H1 (cell line): ENCODE measurements at regions not wholly inside any gene's neighbourhood (a gene's known extent, or its start where the extent isn't known, plus 50 kb on each side); places are given as distances from the start of the nearest gene placed in this dataset.

Source experiments
- CTCF ChIA-PET: fragments of 300-600 bp; sonication (Branson Sonifier 250); formaldehyde crosslinking; loops from one replicate; lab custom pipeline; 2021; ENCODE audit not compliant: partially characterized antibody; lab: Charles Lee
- POLR2A ChIA-PET: fragments of 300-600 bp; sonication (Branson Sonifier 250); formaldehyde crosslinking; loops from one replicate; lab custom pipeline; 2021; ENCODE audit warnings: inconsistent platforms; ENCODE audit not compliant: partially characterized antibody; lab: Charles Lee
- DNase-seq, 2 experiments: peaks; one replicate each; pipeline versions ENCODE4 v3.0.0 to v3.0.0-alpha.2; 2010 to 2022; ENCODE audit warnings: low spot score in 2 of 2, low read depth in 1 of 2, mixed read lengths in 1 of 2
- FAIRE-seq: peaks from 2 replicates; lab custom pipeline; 2011; peaks lifted over from hg19 to GRCh38; lab: Jason Lieb, UNC
- H2AFZ ChIP-seq: 2 replicates; pipeline ENCODE4 v1.8.1; 2012; ENCODE audit warnings: low read length, inconsistent platforms
- H2AK5ac ChIP-seq: 2 replicates; pipeline ENCODE4 v1.6.1; 2013; ENCODE audit warnings: low read depth, low read length
- H2BK120ac ChIP-seq: replicated peaks from 2 replicates; pipeline ENCODE3; 2013; ENCODE audit warnings: low read depth, low read length, inconsistent platforms
- H2BK12ac ChIP-seq: 2 replicates; pipeline ENCODE4 v1.6.1; 2013; ENCODE audit warnings: low read depth, low read length
- H2BK15ac ChIP-seq: 2 replicates; pipeline ENCODE4 v1.6.1; 2013; ENCODE audit warnings: low read length
- H2BK20ac ChIP-seq: 2 replicates; pipeline ENCODE4 v1.6.1; 2013; ENCODE audit warnings: low read length
- H2BK5ac ChIP-seq: 2 replicates; pipeline ENCODE4 v1.6.1; 2013; ENCODE audit warnings: low read depth, low read length
- H3K14ac ChIP-seq: 2 replicates; pipeline ENCODE4 v1.6.1; 2013; ENCODE audit warnings: inconsistent platforms; ENCODE audit not compliant: insufficient read length
- H3K18ac ChIP-seq: 2 replicates; pipeline ENCODE4 v1.6.1; 2013; ENCODE audit warnings: low read length; ENCODE audit errors: extremely low read depth
- H3K23ac ChIP-seq: 2 replicates; pipeline ENCODE4 v1.6.1; 2013; ENCODE audit warnings: inconsistent platforms; ENCODE audit not compliant: insufficient read length
- H3K23me2 ChIP-seq: 2 replicates; pipeline ENCODE4 v1.6.1; 2013; ENCODE audit warnings: low read depth, low read length
- H3K27ac ChIP-seq: 2 replicates; pipeline ENCODE4 v1.6.1; 2011; ENCODE audit warnings: low read depth, low read length, inconsistent platforms
- H3K27me3 ChIP-seq, 4 experiments: replicated peaks in 1 of 4; 1 replicate in 1 of 4; 2 replicates in 3 of 4; pipeline versions ENCODE4 v1.6.1 to v1.8.1; 2011 to 2013; ENCODE audit warnings: low read length in 3 of 4, mild to moderate bottlenecking in 3 of 4, inconsistent platforms in 2 of 4, mixed read lengths in 2 of 4, moderate library complexity in 1 of 4; ENCODE audit not compliant: control insufficient read depth in 3 of 4, insufficient read depth in 3 of 4; ENCODE audit errors: extremely low read depth in 1 of 4
- H3K36me3 ChIP-seq, 4 experiments: 2 replicates each; pipeline versions ENCODE4 v1.6.1 to v1.8.1; 2011 to 2013; ENCODE audit warnings: mild to moderate bottlenecking in 4 of 4, low read length in 3 of 4, moderate library complexity in 2 of 4, control low read depth in 1 of 4, inconsistent platforms in 1 of 4; ENCODE audit not compliant: insufficient read depth in 4 of 4, control insufficient read depth in 2 of 4
- H3K4ac ChIP-seq: replicated peaks from 2 replicates; pipeline ENCODE3; 2013; ENCODE audit warnings: low read length, low read depth, mixed read lengths, inconsistent platforms; ENCODE audit not compliant: insufficient read length
- H3K4me1 ChIP-seq, 4 experiments: replicated peaks in 1 of 4; 1 replicate in 1 of 4; 2 replicates in 3 of 4; pipeline versions ENCODE4 v1.6.1 to v1.8.1; 2011 to 2013; ENCODE audit warnings: low read length in 3 of 4, inconsistent platforms in 2 of 4, mixed read lengths in 1 of 4; ENCODE audit not compliant: insufficient read depth in 4 of 4, control insufficient read depth in 3 of 4
- H3K4me2 ChIP-seq, 2 experiments: 2 replicates each; pipeline versions ENCODE4 v1.6.1 to v1.8.1; 2011 to 2013; ENCODE audit warnings: low read depth in 2 of 2, low read length in 2 of 2, control low read depth in 1 of 2, inconsistent platforms in 1 of 2, mild to moderate bottlenecking in 1 of 2; ENCODE audit not compliant: insufficient read depth in 1 of 2
- H3K4me3 ChIP-seq, 4 experiments: fragments of 200-600, 300-600 bp in 1 of 4; sonication (generic), shearing (Covaris generic), sonication (Bioruptor Twin) in 1 of 4; 2 replicates each; pipeline versions ENCODE4 v1.5.1 to v1.8.1; 2011 to 2016; ENCODE audit warnings: low read length in 4 of 4, low read depth in 3 of 4, control low read depth in 2 of 4, inconsistent platforms in 2 of 4, mild to moderate bottlenecking in 2 of 4, mixed read lengths in 1 of 4, moderate library complexity in 1 of 4; ENCODE audit not compliant: insufficient read depth in 2 of 4; ENCODE audit errors: extremely low read depth in 1 of 4
- H3K56ac ChIP-seq: replicated peaks from 2 replicates; pipeline ENCODE3; 2013; ENCODE audit warnings: low read depth, mild to moderate bottlenecking, mixed read lengths, low read length, inconsistent platforms; ENCODE audit not compliant: insufficient read length
- H3K79me1 ChIP-seq: 2 replicates; pipeline ENCODE4 v1.6.1; 2013; ENCODE audit warnings: low read depth, low read length, control low read depth
- H3K79me2 ChIP-seq, 2 experiments: 2 replicates each; pipeline versions ENCODE4 v1.6.1 to v1.8.1; 2012 to 2013; ENCODE audit warnings: low read length in 2 of 2, mild to moderate bottlenecking in 2 of 2, inconsistent platforms in 1 of 2; ENCODE audit not compliant: insufficient read depth in 2 of 2, control insufficient read depth in 1 of 2
- H3K9ac ChIP-seq, 4 experiments: replicated peaks in 1 of 4; 1 replicate in 1 of 4; 2 replicates in 3 of 4; pipeline versions ENCODE4 v1.6.1 to v1.8.1; 2011 to 2013; ENCODE audit warnings: low read depth in 3 of 4, low read length in 3 of 4, control low read depth in 2 of 4, mild to moderate bottlenecking in 2 of 4, moderate library complexity in 2 of 4, inconsistent platforms in 1 of 4; ENCODE audit errors: extremely low read depth in 1 of 4
- H3K9me3 ChIP-seq, 2 experiments: 2 replicates each; pipeline versions ENCODE4 v1.6.1 to v1.8.1; 2012 to 2013; ENCODE audit warnings: mild to moderate bottlenecking in 2 of 2, moderate library complexity in 2 of 2, control low read depth in 1 of 2, inconsistent platforms in 1 of 2, low read depth in 1 of 2, low read length in 1 of 2, mixed read lengths in 1 of 2; ENCODE audit not compliant: insufficient read depth in 2 of 2
- H4K20me1 ChIP-seq, 2 experiments: replicated peaks in 1 of 2; 2 replicates each; pipeline versions ENCODE3 to v1.8.1; 2011 to 2013; ENCODE audit warnings: inconsistent platforms in 2 of 2, low read length in 2 of 2, mild to moderate bottlenecking in 1 of 2; ENCODE audit not compliant: insufficient read depth in 2 of 2, control insufficient read depth in 1 of 2
- H4K5ac ChIP-seq: 2 replicates; pipeline ENCODE4 v1.6.1; 2013; ENCODE audit warnings: low read length, low read depth, mixed read lengths, inconsistent platforms; ENCODE audit not compliant: insufficient read length
- H4K8ac ChIP-seq: 2 replicates; pipeline ENCODE4 v1.8.0; 2013; ENCODE audit warnings: mild to moderate bottlenecking, moderate library complexity, low read length, inconsistent platforms; ENCODE audit not compliant: insufficient read depth; ENCODE audit errors: extremely low read depth
- H4K91ac ChIP-seq: replicated peaks from 2 replicates; pipeline ENCODE3; 2013; ENCODE audit warnings: low read length, mixed read lengths, inconsistent platforms; ENCODE audit not compliant: insufficient read length
- ATF3 ChIP-seq: IDR thresholded peaks from 2 replicates; pipeline ENCODE4 v1.6.1; 2011; ENCODE audit warnings: low read depth, mild to moderate bottlenecking, low read length; ENCODE audit not compliant: insufficient read depth
- JUND ChIP-seq: IDR thresholded peaks from 2 replicates; pipeline ENCODE4 v1.6.1; 2011; ENCODE audit warnings: mild to moderate bottlenecking, improper control_type of control experiment, low read length
- USF2 ChIP-seq: IDR thresholded peaks from 2 replicates; pipeline ENCODE4 v1.6.1; 2011; ENCODE audit warnings: low read length, improper control_type of control experiment
- WGBS, 2 experiments: shearing (Covaris generic) in 1 of 2; methylation state at CpG; one replicate each; pipeline versions ENCODE4 v1.1.6 to v1.1.7; 2013 to 2015; ENCODE audit warnings: low lambda C conversion rate in 2 of 2, mixed read lengths in 2 of 2, inconsistent platforms in 1 of 2, low coverage in 1 of 2, missing lambda C conversion rate in 1 of 2; ENCODE audit not compliant: insufficient replicate concordance in 2 of 2, insufficient coverage in 1 of 2, insufficient read length in 1 of 2; ENCODE audit errors: extremely low coverage in 1 of 2, missing lambda C conversion rate in 1 of 2; 5-methylcytosine and 5-hydroxymethylcytosine counted together

GRCh38 chr2:16774091-16774490 is 108.5 kb upstream of the CYRIA start:
- FAIRE-seq = no peak
- ChIA-PET CTCF (interaction anchor here (0.5 to 8.4 kb wide), 28 partner anchors 8 to 897 kb away, joined by 3 to 63 read pairs (median 7); partner anchors contain the start of gene VSNL1), POLR2A (no interaction called here)

More at GRCh38 chr2:16774091-16774490, 108.5 kb upstream of the CYRIA start:
- H2BK12ac ChIP-seq = no peak overlapping the region
- TF ChIP-seq ATF3 (no peak), JUND (peak; percentile 77), USF2 (0 out of 2 replicates have a peak, but pooled peaks have one; percentile 16)
- H4K5ac ChIP-seq = no peak overlapping the region
- no peak overlapping the region for H3K4me3 ChIP-seq
- H2AK5ac ChIP-seq = no peak overlapping the region
- no peaks in the 10 kb centered on the region for H3K79me1 ChIP-seq
- H4K8ac ChIP-seq = no peak overlapping the region
- no peak overlapping the region for H3K56ac ChIP-seq
- H3K79me2 ChIP-seq = no peaks in the 10 kb centered on the region
- H4K91ac ChIP-seq = no peak overlapping the region
- H3K23me2 ChIP-seq = no peaks in the 10 kb centered on the region; the same call in 1 of the 2 replicates
- no peak overlapping the region for H2BK15ac ChIP-seq
- H3K9me3 ChIP-seq = no peaks in the 10 kb centered on the region
- no peak overlapping the region for H3K14ac ChIP-seq
- no peak overlapping the region for H3K18ac ChIP-seq
- no peak overlapping the region for H3K27ac ChIP-seq
- H3K36me3 ChIP-seq = no peaks in the 10 kb centered on the region
- no peak for DNase-seq
- H3K4me1 ChIP-seq = peaks cover 0 to 12% (median 3%) of the 10 kb centered on the region in 4 experiments; a peak in 2 of 7 replicates
- no peak overlapping the region for H3K9ac ChIP-seq
- H3K23ac ChIP-seq = no peak overlapping the region
- 78% methylated on average over 2 of the region's 2 CpGs; no CpG with 5 or more reads in 1 of the 2 experiments for WGBS, 2 experiments
- no peak overlapping the region for H2BK20ac ChIP-seq
- no peaks in the 10 kb centered on the region for H3K27me3 ChIP-seq
- no peak overlapping the region for H3K4me2 ChIP-seq
- no peak overlapping the region for H2BK5ac ChIP-seq
- no peak overlapping the region for H2AFZ ChIP-seq
- no peaks in the 10 kb centered on the region for H4K20me1 ChIP-seq
- H3K4ac ChIP-seq = no peak overlapping the region
- no peak overlapping the region for H2BK120ac ChIP-seq
